ENCODE measurements at regions not wholly inside any gene's neighbourhood (a gene's known extent, or its start where the extent isn't known, plus 50 kb on each side); places are given as distances from the start of the nearest gene placed in this dataset.

DNA sequence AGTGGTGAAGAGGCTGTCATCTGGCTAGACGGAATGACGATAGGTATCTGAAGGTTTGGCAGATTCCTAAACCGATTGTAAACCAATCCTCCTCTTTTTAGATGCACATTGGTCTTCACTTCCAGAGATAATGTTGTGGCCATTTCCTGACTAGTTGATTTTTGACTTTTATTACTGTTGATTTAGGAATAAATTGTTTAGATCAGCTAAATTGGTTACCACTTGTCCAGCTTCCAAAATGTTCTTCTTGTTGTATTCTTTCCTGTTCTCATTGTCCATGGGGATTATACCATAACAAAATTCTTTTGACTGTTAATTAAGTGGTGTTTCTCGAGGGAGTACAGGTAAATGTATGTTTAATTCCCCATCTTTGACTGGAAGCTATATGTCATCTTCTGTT lies 119.7 kb downstream of the MACROH2A1 start:
- WGBS (ENCODE audit: missing lambda C conversion rate), result 62% methylated on average over 4 of the region's 4 CpGs
- H3K4me1 ChIP-seq, result no peaks in the 10 kb centered on the region
- POLR2A ChIA-PET, result no interaction called here
- ATAC-seq, result no peak
- no peak for FAIRE-seq
- 0 out of 3 replicates have a peak, but pooled peaks cover 3% of the 10 kb centered on the region for H3K9me3 ChIP-seq
- no peak overlapping the region for H3K4me2 ChIP-seq
- TF ChIP-seq EHMT2 (IDR thresholded peaks at IDR 0.05; ENCODE audit: low read depth), result no peak
- TF ChIP-seq MAFK (IDR thresholded peaks at IDR 0.05; ENCODE audit: partially characterized antibody), result peak; percentile 64
- TF ChIP-seq MAX (IDR thresholded peaks at IDR 0.05), result no peak
- TF ChIP-seq HOXA7 (CRISPR knock-in tag; IDR thresholded peaks at IDR 0.05), result no peak
- DNase-seq (ENCODE audit: low read depth in 1 of 2, low spot score in 1 of 2), result no peak
- CTCF ChIA-PET, result interaction anchor here (0.9 to 1.2 kb wide), 4 partner anchors 9 to 88 kb away, joined by 3 to 4 read pairs (median 3); no protein-coding TSS in a partner anchor
- H3K27ac ChIP-seq, result no peak overlapping the region
- no peak overlapping the region for H3K4me3 ChIP-seq

- 72% methylated on average over 6 of the region's 6 CpGs for WGBS (ENCODE audit: missing lambda C conversion rate)
- ChIA-PET POLR2A (no interaction called here), CTCF (interaction anchor here (0.9 kb wide), 1 partner anchor 24 kb away, joined by 3 read pairs; no protein-coding TSS in a partner anchor)
- no peak for DNase-seq (ENCODE audit: low read depth in 1 of 2, low spot score in 1 of 2)
- H3K4me2 ChIP-seq, result no peak overlapping the region
- H3K9me3 ChIP-seq, result 0 out of 3 replicates have a peak, but pooled peaks cover 3% of the 10 kb centered on the region
- no peak for FAIRE-seq
- H3K27ac ChIP-seq, result no peak overlapping the region
- TF ChIP-seq CBX8 (IDR thresholded peaks at IDR 0.05), result no peak
- TF ChIP-seq BCL3 (IDR thresholded peaks at IDR 0.05), result no peak
- TF ChIP-seq CEBPB (IDR thresholded peaks at IDR 0.05), result no peak
- no peak for TF ChIP-seq REST (IDR thresholded peaks at IDR 0.05)
- TF ChIP-seq KDM1A (IDR thresholded peaks at IDR 0.05; ENCODE audit: low read depth), result no peak
- TF ChIP-seq HEYL (CRISPR knock-in tag; IDR thresholded peaks at IDR 0.05), result no peak
- TF ChIP-seq ZFP36 (IDR thresholded peaks at IDR 0.05; ENCODE audit: borderline replicate concordance, partially characterized antibody), result no peak
- no peak for TF ChIP-seq SREBF2 (IDR thresholded peaks at IDR 0.05)
- no peak for TF ChIP-seq CTCF (IDR thresholded peaks at IDR 0.05)
- no peak for ATAC-seq
- H3K4me1 ChIP-seq, result no peaks in the 10 kb centered on the region
- no peak overlapping the region for H3K4me3 ChIP-seq
These were observed 122.9 kb downstream of the MACROH2A1 start for GRCh38 chr5:135276151-135276550.

DNA sequence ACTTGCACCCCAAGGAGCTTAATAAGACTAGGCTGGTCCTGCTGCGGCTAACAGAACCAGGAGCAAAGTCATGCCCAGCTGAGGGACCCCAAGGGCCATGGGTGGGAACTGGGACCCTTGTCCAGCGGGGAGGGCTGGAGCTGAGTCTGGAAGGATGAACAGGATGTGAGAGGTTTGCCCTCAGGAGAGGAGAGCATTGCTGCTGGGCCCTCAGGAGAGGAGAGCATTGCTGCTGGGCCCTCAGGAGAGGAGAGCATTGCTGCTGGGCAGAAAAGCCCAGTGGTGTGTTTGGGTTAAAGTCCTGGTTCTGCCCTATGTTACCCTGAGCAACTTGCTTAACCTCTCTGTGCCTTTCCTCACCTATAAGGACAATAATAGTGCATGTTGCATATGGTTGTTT lies 125.8 kb downstream of the MACROH2A1 start:
- H3K27ac ChIP-seq, result peak overlapping the region in 1 of 2 experiments; percentile 37; a peak in 1 of 6 replicates
- H3K9me3 ChIP-seq, result 0 out of 3 replicates have a peak, but pooled peaks cover 3% of the 10 kb centered on the region
- no peak for FAIRE-seq
- POLR2A ChIA-PET, result no interaction called here
- no peak overlapping the region for H3K4me3 ChIP-seq
- no peak for TF ChIP-seq HEYL (CRISPR knock-in tag; IDR thresholded peaks at IDR 0.05)
- TF ChIP-seq REST (IDR thresholded peaks at IDR 0.05), result no peak
- no peak for TF ChIP-seq CBX2 (IDR thresholded peaks at IDR 0.05; ENCODE audit: borderline replicate concordance, low read depth)
- no peaks in the 10 kb centered on the region for H3K4me1 ChIP-seq
- ATAC-seq, result peak; percentile 50 to 54; a peak in 3 of 6 replicates
- no peak for DNase-seq (ENCODE audit: low read depth in 1 of 2, low spot score in 1 of 2)
- CTCF ChIA-PET, result interaction anchor here (0.7 to 2.0 kb wide), 3 partner anchors 8 to 761 kb away, joined by 3 to 7 read pairs (median 3); no protein-coding TSS in a partner anchor
- H3K4me2 ChIP-seq, result no peak overlapping the region
- 100% methylated on average over 1 of the region's 2 CpGs for WGBS (ENCODE audit: missing lambda C conversion rate)

All from A549 (cell line).